Smooth muscle cell (in vitro differentiated cells): ENCODE measurements at regions not wholly inside any gene's neighbourhood (a gene's known extent, or its start where the extent isn't known, plus 50 kb on each side); places are given as distances from the start of the nearest gene placed in this dataset.

ENCODE experiments used
- DNase-seq: peaks from one replicate; lab custom pipeline; 2025; ENCODE audit not compliant: unreplicated experiment; lab: John Stamatoyannopoulos, UW
- H2AFZ ChIP-seq: fragments of 200-600 bp; sonication (generic); 2 replicates; pipeline ENCODE4 v1.6.0; 2016; ENCODE audit warnings: antibody characterized with exemption, low read depth, mild to moderate bottlenecking
- H3F3A ChIP-seq: fragments of 200-600 bp; sonication (generic); 2 replicates; pipeline ENCODE4 v1.6.0; 2017; ENCODE audit warnings: antibody characterized with exemption, low read depth
- H3K27ac ChIP-seq: fragments of 200-600 bp; sonication (generic); 2 replicates; pipeline ENCODE4 v1.5.1; 2016; ENCODE audit warnings: low read depth, mild to moderate bottlenecking
- H3K27me3 ChIP-seq: fragments of 200-600 bp; sonication (generic); 2 replicates; pipeline ENCODE4 v1.6.1; 2016; ENCODE audit warnings: low read depth, mild to moderate bottlenecking
- H3K36me3 ChIP-seq: fragments of 200-600 bp; sonication (generic); 2 replicates; pipeline ENCODE4 v1.5.1; 2016; ENCODE audit warnings: low read depth
- H3K4me1 ChIP-seq: fragments of 200-600 bp; sonication (generic); 2 replicates; pipeline ENCODE4 v1.5.1; 2016; ENCODE audit warnings: low read depth
- H3K4me2 ChIP-seq: fragments of 200-600 bp; sonication (generic); 2 replicates; pipeline ENCODE4 v1.6.0; 2016; ENCODE audit warnings: mild to moderate bottlenecking
- H3K4me3 ChIP-seq: fragments of 200-600 bp; sonication (generic); 2 replicates; pipeline ENCODE4 v1.5.1; 2016; ENCODE audit warnings: mild to moderate bottlenecking
- H3K79me2 ChIP-seq: fragments of 200-600 bp; sonication (generic); 2 replicates; pipeline ENCODE4 v1.6.0; 2016; ENCODE audit warnings: low read depth, mild to moderate bottlenecking
- H3K9ac ChIP-seq: fragments of 200-600 bp; sonication (generic); 2 replicates; pipeline ENCODE4 v1.6.0; 2016; ENCODE audit warnings: low read depth
- H3K9me3 ChIP-seq: fragments of 200-600 bp; sonication (generic); replicated peaks from 2 replicates; pipeline ENCODE4 v1.5.1; 2016; ENCODE audit warnings: low read depth
- H4K20me1 ChIP-seq: fragments of 200-600 bp; sonication (generic); 2 replicates; pipeline ENCODE4 v1.6.0; 2016; ENCODE audit warnings: low read depth
- WGBS: methylation state at CpG from one replicate; pipeline ENCODE4 v1.1.7; 2016; ENCODE audit warnings: low lambda C conversion rate; 5-methylcytosine and 5-hydroxymethylcytosine counted together
- TF ChIP-seq, protein P1 (sequence below): fragments of 200-600 bp; sonication (generic); IDR thresholded peaks from 2 replicates; pipeline ENCODE4 v1.5.1; 2017; ENCODE audit warnings: borderline replicate concordance, mild to moderate bottlenecking, antibody characterized with exemption; ENCODE audit not compliant: insufficient read depth, poor library complexity, severe bottlenecking

DNA sequence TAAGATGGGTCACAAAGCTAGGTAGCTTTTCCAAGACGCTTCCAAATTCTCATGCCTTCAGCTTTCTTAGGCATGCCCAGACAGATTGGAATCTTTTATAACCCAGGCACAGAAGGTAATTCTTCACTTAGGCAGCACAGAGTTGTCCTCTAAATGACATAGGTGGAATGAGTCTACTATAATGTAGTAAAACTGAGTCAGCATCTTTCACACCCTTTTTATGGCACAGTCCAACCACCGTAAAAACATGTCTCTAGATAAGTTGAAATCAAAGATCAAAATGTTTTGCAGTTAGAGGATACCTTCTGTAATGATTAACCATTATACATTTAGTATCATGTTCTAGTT lies 128.4 kb upstream of the FAT1 start:
- no peak overlapping the region for H3K4me3 ChIP-seq
- H3K79me2 ChIP-seq, result no peaks in the 10 kb centered on the region
- no peaks in the 10 kb centered on the region for H3K4me1 ChIP-seq
- H4K20me1 ChIP-seq, result no peaks in the 10 kb centered on the region
- no peak overlapping the region for H2AFZ ChIP-seq
- H3F3A ChIP-seq, result no peaks in the 10 kb centered on the region
- no peak for DNase-seq
- no peak overlapping the region for H3K9ac ChIP-seq
- no peaks in the 10 kb centered on the region for H3K27me3 ChIP-seq
- no peaks in the 10 kb centered on the region for H3K9me3 ChIP-seq
- H3K4me2 ChIP-seq, result no peak overlapping the region
- TF ChIP-seq, protein P1, sequence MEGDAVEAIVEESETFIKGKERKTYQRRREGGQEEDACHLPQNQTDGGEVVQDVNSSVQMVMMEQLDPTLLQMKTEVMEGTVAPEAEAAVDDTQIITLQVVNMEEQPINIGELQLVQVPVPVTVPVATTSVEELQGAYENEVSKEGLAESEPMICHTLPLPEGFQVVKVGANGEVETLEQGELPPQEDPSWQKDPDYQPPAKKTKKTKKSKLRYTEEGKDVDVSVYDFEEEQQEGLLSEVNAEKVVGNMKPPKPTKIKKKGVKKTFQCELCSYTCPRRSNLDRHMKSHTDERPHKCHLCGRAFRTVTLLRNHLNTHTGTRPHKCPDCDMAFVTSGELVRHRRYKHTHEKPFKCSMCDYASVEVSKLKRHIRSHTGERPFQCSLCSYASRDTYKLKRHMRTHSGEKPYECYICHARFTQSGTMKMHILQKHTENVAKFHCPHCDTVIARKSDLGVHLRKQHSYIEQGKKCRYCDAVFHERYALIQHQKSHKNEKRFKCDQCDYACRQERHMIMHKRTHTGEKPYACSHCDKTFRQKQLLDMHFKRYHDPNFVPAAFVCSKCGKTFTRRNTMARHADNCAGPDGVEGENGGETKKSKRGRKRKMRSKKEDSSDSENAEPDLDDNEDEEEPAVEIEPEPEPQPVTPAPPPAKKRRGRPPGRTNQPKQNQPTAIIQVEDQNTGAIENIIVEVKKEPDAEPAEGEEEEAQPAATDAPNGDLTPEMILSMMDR, result no peak
- WGBS, result 68% methylated on average over 2 of the region's 2 CpGs
- H3K36me3 ChIP-seq, result no peaks in the 10 kb centered on the region
- H3K27ac ChIP-seq, result no peak overlapping the region

DNA sequence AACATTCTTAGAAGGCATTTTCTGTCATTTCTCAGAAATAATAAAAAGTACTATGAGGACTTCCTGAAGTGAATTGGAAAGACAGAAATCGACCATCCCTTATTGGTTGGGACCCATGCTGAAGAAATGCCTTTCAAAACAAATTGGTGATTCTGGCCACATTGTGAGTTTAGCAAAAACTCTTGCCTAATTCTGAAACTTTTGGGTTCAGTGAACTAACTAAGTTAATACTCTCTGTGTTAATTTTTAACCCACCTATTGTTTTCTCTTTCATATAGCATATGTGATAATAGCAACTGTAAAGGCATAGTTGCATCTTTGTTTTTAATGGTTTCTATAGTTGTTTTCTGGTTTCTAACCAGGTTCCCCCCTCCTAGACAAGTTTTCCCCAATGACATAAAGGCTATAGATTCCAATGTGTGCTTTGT lies 129.3 kb upstream of the FAT1 start:
- Histone ChIP-seq H3F3A (no peaks in the 10 kb centered on the region), H3K4me3 (no peak overlapping the region), H3K9ac (no peak overlapping the region), H2AFZ (no peak overlapping the region), H4K20me1 (no peaks in the 10 kb centered on the region), H3K4me1 (no peaks in the 10 kb centered on the region), H3K27ac (no peak overlapping the region), H3K4me2 (no peak overlapping the region), H3K36me3 (no peaks in the 10 kb centered on the region), H3K27me3 (no peaks in the 10 kb centered on the region), H3K9me3 (no peaks in the 10 kb centered on the region), H3K79me2 (no peaks in the 10 kb centered on the region)
- DNase-seq, result no peak
- TF ChIP-seq, protein P1, result no peak
- 100% methylated on average over 1 of the region's 1 CpG for WGBS

DNA sequence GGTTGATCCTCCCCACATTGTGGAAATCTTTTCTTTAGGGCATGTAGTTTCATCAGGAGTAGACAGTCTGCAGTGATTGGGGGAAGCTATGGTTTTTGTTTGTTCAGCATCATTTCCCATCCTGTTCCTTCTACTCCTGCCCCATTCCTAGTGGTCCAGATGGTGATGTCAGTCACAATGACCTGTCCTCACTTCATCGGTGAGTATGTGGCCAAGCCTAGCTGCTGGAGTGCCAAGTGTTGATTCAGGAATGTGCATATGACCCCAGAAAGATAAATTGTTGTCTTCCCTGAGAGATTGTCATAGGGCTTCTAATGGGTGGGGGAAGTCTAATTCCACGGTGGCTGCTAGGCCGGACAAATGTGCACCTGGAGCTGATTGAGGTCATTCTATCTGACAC lies 130.6 kb upstream of the FAT1 start:
- no peaks in the 10 kb centered on the region for H3K27me3 ChIP-seq
- TF ChIP-seq, protein P1, result no peak
- DNase-seq, result no peak

DNA sequence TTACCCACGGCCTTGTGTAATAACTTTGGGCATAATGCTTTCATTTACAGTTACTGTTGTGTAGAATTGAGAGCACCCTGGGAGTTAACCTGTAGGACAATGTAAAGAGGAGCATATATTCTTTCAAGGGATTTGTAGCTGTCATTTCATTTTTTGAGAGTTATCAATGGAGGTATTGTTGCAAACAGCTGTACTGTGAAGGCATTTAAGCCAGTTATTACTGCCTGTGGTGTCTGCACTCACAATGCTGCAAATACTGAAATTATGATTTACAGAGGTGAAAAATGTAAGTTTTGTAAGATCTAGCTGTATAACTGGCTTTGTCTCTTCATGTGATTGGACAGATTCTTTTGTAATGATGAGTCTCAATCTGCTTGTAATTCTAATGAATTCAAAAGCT lies 131.5 kb upstream of the FAT1 start:
- H3K4me3 ChIP-seq, result no peak overlapping the region

More for the DNA sequence above, 130.6 kb upstream of the FAT1 start:
- 77% methylated on average over 3 of the region's 3 CpGs for WGBS
- Histone ChIP-seq H3K9ac (no peak overlapping the region), H3K4me3 (no peak overlapping the region), H3K27ac (no peak overlapping the region), H3K36me3 (no peaks in the 10 kb centered on the region), H4K20me1 (no peaks in the 10 kb centered on the region), H2AFZ (no peak overlapping the region), H3F3A (no peaks in the 10 kb centered on the region), H3K4me1 (no peaks in the 10 kb centered on the region), H3K79me2 (no peaks in the 10 kb centered on the region), H3K4me2 (no peak overlapping the region), H3K9me3 (no peaks in the 10 kb centered on the region)

More for the DNA sequence above, 131.5 kb upstream of the FAT1 start:
- no peak overlapping the region for H3K4me2 ChIP-seq
- no peaks in the 10 kb centered on the region for H3F3A ChIP-seq
- DNase-seq, result no peak
- H3K27ac ChIP-seq, result no peak overlapping the region
- H4K20me1 ChIP-seq, result no peaks in the 10 kb centered on the region
- H3K4me1 ChIP-seq, result no peaks in the 10 kb centered on the region
- no peak overlapping the region for H2AFZ ChIP-seq
- no peaks in the 10 kb centered on the region for H3K27me3 ChIP-seq
- H3K9ac ChIP-seq, result no peak overlapping the region
- 94% methylated on average over 1 of the region's 1 CpG for WGBS
- H3K79me2 ChIP-seq, result no peaks in the 10 kb centered on the region
- TF ChIP-seq, protein P1, result no peak
- no peaks in the 10 kb centered on the region for H3K36me3 ChIP-seq
- no peaks in the 10 kb centered on the region for H3K9me3 ChIP-seq
